ENCODE measurements at regions not wholly inside any gene's neighbourhood (a gene's known extent, or its start where the extent isn't known, plus 50 kb on each side); places are given as distances from the start of the nearest gene placed in this dataset.

DNA sequence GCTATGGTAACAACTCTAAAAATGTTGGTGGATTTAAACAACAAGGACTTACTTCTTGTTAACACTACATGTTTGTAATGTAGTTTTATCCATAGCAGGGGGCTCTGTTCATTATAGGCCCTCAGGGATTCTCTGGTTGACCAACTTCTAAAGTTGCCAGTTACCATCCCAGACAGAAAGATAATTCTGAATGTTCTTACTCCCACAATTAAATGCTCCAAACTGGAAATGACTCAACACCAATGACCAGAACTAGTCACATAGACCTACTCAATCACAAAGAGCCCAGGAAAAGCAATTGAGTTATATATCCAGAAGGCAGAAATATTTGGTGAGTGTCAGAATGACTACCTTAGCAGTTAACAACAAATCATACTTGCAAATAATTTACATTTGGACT is 199.3 kb upstream of the UMPS start:
- TF ChIP-seq, protein P1, sequence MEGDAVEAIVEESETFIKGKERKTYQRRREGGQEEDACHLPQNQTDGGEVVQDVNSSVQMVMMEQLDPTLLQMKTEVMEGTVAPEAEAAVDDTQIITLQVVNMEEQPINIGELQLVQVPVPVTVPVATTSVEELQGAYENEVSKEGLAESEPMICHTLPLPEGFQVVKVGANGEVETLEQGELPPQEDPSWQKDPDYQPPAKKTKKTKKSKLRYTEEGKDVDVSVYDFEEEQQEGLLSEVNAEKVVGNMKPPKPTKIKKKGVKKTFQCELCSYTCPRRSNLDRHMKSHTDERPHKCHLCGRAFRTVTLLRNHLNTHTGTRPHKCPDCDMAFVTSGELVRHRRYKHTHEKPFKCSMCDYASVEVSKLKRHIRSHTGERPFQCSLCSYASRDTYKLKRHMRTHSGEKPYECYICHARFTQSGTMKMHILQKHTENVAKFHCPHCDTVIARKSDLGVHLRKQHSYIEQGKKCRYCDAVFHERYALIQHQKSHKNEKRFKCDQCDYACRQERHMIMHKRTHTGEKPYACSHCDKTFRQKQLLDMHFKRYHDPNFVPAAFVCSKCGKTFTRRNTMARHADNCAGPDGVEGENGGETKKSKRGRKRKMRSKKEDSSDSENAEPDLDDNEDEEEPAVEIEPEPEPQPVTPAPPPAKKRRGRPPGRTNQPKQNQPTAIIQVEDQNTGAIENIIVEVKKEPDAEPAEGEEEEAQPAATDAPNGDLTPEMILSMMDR (conservative IDR thresholded peaks at IDR 0.05; ENCODE audit: low read depth, low read length), result no peak
- DNase-seq (ENCODE audit: low read depth), result no peak
- no peak overlapping the region for H3K4me3 ChIP-seq (ENCODE audit: low read depth, low read length)

DNA sequence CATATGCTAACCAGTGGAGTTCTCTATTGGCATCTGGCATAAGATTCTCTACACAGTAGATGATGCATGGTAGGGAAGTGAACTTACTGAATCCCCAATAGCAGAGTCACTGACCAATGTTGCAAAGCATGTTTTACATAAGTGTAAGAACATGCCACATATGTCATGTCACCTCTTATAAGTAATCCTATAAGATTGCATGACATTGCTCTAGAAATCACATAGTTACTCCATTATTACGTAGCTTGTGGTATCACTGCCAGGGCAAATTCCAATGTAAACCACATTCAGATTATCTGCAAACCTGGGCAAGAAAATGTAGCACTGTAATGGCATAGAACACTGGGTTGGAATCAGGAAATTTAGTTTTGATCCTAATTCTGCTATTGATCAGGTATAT is 198.2 kb upstream of the UMPS start:
- DNase-seq (ENCODE audit: low read depth), result no peak
- TF ChIP-seq, protein P1 (conservative IDR thresholded peaks at IDR 0.05; ENCODE audit: low read depth, low read length), result no peak
- no peak overlapping the region for H3K4me3 ChIP-seq (ENCODE audit: low read depth, low read length)

DNA sequence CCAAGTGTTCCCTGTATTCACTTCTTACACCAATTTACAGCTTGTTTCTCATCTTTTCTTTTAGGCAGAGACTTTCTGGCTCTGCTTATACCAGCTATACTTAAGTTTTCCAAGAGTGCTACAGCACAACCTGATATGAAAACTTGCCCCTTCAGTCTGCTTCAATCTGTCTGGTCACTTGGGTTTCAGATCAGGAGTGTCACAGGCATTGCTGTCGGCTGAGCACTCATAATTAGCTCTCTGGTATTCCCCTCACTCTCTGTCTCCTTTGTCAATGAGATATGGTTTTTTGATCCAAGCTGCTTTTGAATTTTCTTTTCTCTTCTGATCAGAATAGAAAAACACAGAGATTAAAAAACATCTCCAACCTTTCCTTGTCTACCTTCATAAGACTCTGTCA is 194.9 kb upstream of the UMPS start:
- TF ChIP-seq, protein P1 (conservative IDR thresholded peaks at IDR 0.05; ENCODE audit: low read depth, low read length), result no peak
- no peak overlapping the region for H3K4me3 ChIP-seq (ENCODE audit: low read depth, low read length)
- no peak for DNase-seq (ENCODE audit: low read depth)

DNA sequence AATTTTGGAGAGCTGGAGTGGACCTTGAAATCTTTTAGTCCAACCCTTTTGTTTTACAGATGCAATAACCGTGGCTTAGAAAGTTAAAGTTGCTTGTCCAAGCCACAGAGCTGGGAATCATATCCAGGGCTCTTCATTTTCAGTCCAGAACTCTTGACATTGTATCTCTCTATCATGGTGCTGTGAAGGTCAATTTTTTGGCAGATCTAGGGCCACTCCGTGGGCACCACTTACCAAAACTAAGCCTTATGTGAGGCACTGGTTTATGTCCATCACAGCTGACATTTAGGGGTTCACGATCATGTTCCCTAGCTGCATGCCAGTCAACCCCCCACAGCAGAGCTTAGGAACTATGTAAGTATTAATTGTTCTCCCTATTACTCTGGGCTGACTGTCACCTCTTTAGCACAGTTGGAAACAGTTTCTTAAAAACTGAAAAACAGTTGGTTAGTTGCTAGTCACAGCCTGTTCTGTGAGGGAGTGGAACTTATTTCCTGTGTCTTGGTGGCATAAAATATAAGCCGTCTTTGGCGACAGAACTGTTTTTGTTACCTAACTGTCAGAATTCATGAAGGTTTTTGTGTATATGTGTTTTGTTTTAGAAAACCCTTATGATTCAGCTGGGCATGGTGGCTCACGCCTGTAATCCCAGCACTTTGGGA is 189.6 kb upstream of the UMPS start:
- H3K4me3 ChIP-seq (ENCODE audit: low read depth, low read length), result no peak overlapping the region
- no peak for DNase-seq (ENCODE audit: low read depth)
- TF ChIP-seq, protein P1 (conservative IDR thresholded peaks at IDR 0.05; ENCODE audit: low read depth, low read length), result no peak

DNA sequence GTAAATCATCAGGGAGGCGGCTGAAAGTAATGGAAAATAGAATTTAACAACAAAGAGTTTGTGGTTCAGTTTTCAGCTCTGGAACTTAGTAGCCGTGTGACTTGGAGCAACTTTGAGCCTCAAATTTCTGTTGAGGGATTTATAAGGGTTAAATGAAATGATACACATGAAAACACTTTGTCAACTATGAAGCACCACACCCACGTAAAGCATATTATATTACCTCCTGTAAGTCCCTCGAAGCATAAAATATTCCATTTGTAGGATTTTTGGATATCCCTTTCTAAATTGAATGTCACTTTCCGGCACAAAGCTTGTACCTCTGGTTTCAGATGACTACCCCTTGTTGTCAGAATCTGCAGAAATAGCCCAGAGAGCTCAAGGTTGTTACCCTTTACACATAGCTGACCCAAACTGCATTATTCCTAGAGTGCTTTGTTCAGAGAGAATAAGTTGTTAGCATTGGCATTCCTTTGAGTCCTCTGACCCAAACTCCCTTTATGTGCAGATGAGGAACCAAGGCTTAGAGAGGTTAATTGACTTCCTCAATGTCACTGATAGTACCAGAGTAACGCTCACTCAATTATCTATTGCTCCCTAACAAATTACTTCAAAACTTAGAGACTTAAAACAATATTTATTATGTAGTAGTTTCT is 187.9 kb upstream of the UMPS start:
- DNase-seq (ENCODE audit: low read depth), result no peak
- TF ChIP-seq, protein P1 (conservative IDR thresholded peaks at IDR 0.05; ENCODE audit: low read depth, low read length), result no peak
- H3K4me3 ChIP-seq (ENCODE audit: low read depth, low read length), result no peak overlapping the region

DNA sequence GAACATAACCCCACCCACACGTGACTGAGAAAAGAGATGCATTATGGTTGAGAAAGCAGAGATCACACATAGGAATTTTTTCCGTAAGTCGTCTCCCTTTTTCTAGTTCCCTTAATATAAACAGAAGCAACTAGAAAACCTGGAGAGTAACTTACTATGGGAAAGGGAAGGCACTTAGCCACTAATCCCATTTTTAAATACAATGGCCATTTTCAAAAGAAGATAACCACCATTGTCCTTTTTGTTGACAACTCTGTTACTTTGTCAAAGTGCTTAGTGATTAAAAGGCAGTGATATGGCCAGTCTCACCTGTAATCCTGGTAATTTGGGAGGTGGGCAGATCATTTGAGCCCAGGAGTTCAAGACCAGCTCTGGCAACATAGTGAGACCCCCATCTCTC is 184.4 kb upstream of the UMPS start:
- no peak overlapping the region for H3K4me3 ChIP-seq (ENCODE audit: low read depth, low read length)
- DNase-seq (ENCODE audit: low read depth), result no peak
- TF ChIP-seq, protein P1 (conservative IDR thresholded peaks at IDR 0.05; ENCODE audit: low read depth, low read length), result no peak

DNA sequence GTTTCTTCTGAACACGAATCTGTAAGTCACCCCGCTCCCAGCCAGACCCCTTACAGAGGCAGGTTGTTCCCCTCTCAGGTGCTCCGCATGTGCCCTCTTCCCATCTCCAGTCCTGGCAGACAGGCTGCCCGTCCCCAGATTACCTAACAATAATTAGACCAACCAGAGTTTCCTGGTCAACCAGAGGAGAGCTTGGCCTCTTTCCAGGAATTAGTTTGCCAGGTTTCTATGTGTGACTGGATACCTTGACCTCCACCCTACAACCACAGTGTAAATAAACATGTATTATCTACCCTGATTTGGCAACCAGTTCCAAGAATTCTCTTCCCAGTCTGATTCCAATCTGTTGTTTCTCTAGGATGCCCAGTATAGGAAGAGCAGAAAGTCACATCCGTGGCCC is 178.0 kb upstream of the UMPS start:
- TF ChIP-seq, protein P1 (conservative IDR thresholded peaks at IDR 0.05; ENCODE audit: low read depth, low read length), result no peak
- DNase-seq (ENCODE audit: low read depth), result peak; percentile 79
- no peak overlapping the region for H3K4me3 ChIP-seq (ENCODE audit: low read depth, low read length)

Measured in epithelial cell of proximal tubule (primary cell).